IPS-18a (cell line): ENCODE measurements at regions not wholly inside any gene's neighbourhood (a gene's known extent, or its start where the extent isn't known, plus 50 kb on each side); places are given as distances from the start of the nearest gene placed in this dataset.

ENCODE experiments used
- H3K27ac ChIP-seq: one replicate; pipeline ENCODE4 v1.5.1; 2013; ENCODE audit warnings: low read length
- H3K27me3 ChIP-seq: one replicate; pipeline ENCODE4 v1.6.1; 2013; ENCODE audit warnings: mild to moderate bottlenecking, low read length; ENCODE audit not compliant: control insufficient read depth, insufficient read depth
- H3K36me3 ChIP-seq: one replicate; pipeline ENCODE4 v1.6.1; 2013; ENCODE audit warnings: low read depth, low read length; ENCODE audit not compliant: control insufficient read depth
- H3K4me1 ChIP-seq: one replicate; pipeline ENCODE4 v1.6.1; 2013; ENCODE audit warnings: low read depth, low read length; ENCODE audit not compliant: control insufficient read depth
- H3K4me3 ChIP-seq: one replicate; pipeline ENCODE4 v1.5.1; 2013; ENCODE audit warnings: low read length
- H3K9ac ChIP-seq: one replicate; pipeline ENCODE4 v1.6.1; 2013; ENCODE audit warnings: mild to moderate bottlenecking, low read length, moderate library complexity
- H3K9me3 ChIP-seq: one replicate; pipeline ENCODE4 v1.6.1; 2013; ENCODE audit warnings: low read depth, low read length; ENCODE audit not compliant: control insufficient read depth

GRCh38 chr9:115374724-115375268 lies 256.8 kb upstream of the TNC start:
- Histone ChIP-seq H3K4me1 (no peaks in the 10 kb centered on the region), H3K36me3 (no peaks in the 10 kb centered on the region), H3K27ac (no peak overlapping the region), H3K9ac (no peak overlapping the region), H3K27me3 (no peaks in the 10 kb centered on the region), H3K4me3 (no peak overlapping the region), H3K9me3 (no peaks in the 10 kb centered on the region)

DNA sequence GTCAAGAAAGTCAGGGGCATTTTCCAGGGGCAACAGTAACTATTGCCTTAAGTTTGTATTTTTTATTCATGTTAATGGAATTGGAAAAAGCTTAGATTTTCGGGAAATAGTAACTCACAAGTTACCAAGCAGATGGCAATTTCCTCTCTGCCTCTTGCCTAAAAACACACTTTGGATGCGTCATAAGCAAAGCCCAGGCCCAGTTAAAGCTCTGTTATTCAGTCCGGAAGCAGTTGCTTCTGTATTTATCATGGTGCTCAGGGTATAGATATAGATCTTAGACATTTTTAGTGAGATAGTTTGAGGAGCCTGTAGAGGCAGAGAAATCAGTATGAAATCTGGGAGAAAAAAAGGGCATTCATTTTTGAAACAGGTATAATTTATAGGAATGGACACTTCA lies 260.3 kb upstream of the TNC start:
- Histone ChIP-seq H3K9me3 (peaks cover 1% of the 10 kb centered on the region), H3K27me3 (no peaks in the 10 kb centered on the region), H3K27ac (no peak overlapping the region), H3K4me1 (no peaks in the 10 kb centered on the region), H3K9ac (no peak overlapping the region), H3K36me3 (no peaks in the 10 kb centered on the region), H3K4me3 (no peak overlapping the region)

DNA sequence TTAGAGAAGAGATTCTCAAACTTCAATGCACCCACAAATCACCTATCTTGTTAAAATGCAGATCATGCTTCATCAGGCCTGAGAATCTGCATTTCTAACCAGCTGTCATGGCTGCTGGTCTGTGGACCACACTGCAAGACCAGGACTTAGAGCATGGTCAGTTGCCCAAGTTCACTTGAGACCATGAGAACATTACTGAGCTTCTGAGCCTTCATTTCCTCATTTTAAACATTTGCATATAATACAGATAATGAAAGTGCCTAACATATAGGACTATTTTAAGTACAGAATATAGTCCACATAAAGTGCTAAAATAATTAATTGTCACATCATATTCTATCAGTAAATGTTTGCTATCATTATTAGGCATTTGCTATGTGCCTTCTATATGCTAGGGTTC lies 260.8 kb upstream of the TNC start:
- no peaks in the 10 kb centered on the region for H3K4me1 ChIP-seq
- H3K9ac ChIP-seq: no peak overlapping the region
- H3K9me3 ChIP-seq: peaks cover 5% of the 10 kb centered on the region
- no peak overlapping the region for H3K4me3 ChIP-seq
- no peaks in the 10 kb centered on the region for H3K36me3 ChIP-seq
- no peaks in the 10 kb centered on the region for H3K27me3 ChIP-seq
- no peak overlapping the region for H3K27ac ChIP-seq

GRCh38 chr9:115379719-115380118 lies 261.8 kb upstream of the TNC start:
- Histone ChIP-seq H3K4me3 (no peak overlapping the region), H3K27me3 (no peaks in the 10 kb centered on the region), H3K36me3 (no peaks in the 10 kb centered on the region), H3K4me1 (no peaks in the 10 kb centered on the region), H3K9ac (no peak overlapping the region), H3K9me3 (peaks cover 5% of the 10 kb centered on the region), H3K27ac (no peak overlapping the region)

DNA sequence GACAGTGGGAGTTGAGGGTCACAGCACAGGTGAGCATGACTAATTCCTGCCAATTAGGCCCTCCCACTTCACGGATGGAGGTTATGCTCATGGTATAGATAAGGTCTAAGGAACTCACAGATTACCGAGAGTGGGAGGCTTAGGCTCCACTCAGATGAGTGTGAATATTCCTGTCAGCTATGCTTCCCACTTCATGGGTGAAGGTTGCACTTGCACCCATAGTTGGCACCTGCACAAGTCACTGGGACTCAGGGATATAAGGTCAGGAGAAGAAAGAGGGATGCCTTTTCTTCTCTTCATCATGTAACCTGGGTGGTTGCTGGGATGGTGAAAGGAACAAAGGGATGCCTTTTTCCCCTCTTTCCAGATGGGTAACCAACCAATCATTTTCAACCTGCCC lies 264.9 kb upstream of the TNC start:
- Histone ChIP-seq H3K27ac (no peak overlapping the region), H3K9me3 (peaks cover 5% of the 10 kb centered on the region), H3K36me3 (no peaks in the 10 kb centered on the region), H3K4me1 (no peaks in the 10 kb centered on the region), H3K9ac (no peak overlapping the region), H3K4me3 (no peak overlapping the region), H3K27me3 (no peaks in the 10 kb centered on the region)

DNA sequence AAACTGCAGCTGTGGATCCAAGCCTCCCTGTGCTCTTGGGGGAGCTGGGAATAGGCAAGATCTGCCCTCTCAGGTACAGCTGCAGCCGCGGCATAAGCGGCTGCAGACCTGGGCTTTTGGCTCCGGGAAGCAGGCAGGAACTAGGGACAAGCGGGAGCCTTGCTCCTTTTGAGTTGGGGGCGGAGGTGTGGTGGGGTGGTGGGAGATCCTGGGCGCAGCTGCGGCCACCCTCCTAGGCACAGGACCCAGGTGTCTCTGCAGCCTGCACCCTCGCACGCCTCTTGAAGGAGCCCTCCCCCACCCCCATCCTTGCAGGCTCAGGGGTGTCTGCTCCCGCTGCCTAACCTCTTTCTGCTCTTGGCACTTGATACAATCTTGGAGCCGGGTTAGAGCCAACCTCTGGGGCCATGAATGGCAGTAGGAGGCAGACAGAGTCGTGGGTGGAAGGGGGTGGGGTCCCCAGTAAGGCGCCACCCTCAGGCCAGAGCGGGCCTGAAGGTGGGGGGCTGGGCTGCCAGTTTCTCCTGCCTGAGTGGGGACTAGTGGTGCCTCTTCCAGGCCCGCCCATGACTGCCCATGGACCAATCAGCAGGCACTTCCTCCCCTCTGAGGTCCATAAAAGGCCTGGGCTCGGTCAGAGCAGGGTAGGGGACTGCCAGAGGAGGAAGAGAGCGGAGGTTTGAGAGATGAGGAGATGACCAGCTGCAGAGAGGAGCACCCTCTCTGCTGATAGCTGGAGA lies 267.6 kb upstream of the TNC start:
- H3K9me3 ChIP-seq: peaks cover 5% of the 10 kb centered on the region
- H3K4me1 ChIP-seq: no peaks in the 10 kb centered on the region
- H3K36me3 ChIP-seq: no peaks in the 10 kb centered on the region
- no peaks in the 10 kb centered on the region for H3K27me3 ChIP-seq
- H3K27ac ChIP-seq: no peak overlapping the region
- no peak overlapping the region for H3K9ac ChIP-seq
- H3K4me3 ChIP-seq: no peak overlapping the region

GRCh38 chr9:115386963-115387770 lies 269.2 kb upstream of the TNC start:
- no peaks in the 10 kb centered on the region for H3K27me3 ChIP-seq
- no peaks in the 10 kb centered on the region for H3K36me3 ChIP-seq
- H3K9me3 ChIP-seq: peaks cover 5% of the 10 kb centered on the region
- H3K4me3 ChIP-seq: no peak overlapping the region
- H3K27ac ChIP-seq: no peak overlapping the region
- H3K9ac ChIP-seq: no peak overlapping the region
- H3K4me1 ChIP-seq: no peaks in the 10 kb centered on the region

DNA sequence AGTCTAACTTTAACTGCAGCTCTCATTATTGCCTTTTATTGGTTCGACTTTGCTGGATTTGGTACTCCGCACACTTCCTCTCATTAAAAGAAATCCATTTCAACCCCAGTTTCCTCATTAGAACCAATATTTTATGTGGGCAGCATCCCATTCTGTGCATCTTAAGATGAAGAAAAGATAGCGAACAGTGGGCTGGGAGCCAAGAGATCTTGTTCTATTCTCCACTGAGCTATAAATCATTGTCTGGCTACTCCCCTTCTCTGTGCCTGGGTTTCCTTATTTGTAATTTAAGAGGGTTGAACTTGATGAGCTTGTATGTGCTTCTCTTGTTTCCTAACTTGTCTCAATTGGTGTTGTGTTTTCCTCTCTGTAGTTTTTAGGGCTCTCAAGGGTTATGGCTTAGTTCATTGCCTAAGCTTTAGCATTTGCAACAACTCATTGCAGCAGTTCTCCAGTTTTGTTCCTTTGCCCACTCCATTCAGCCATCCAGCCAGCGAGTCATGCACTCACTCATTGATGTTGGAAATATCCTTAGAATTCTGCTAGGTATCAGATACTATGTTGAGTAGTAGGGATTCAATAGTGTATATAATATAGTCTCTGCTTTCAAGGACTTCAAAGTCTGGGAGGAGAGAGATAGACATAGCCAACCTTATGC lies 273.3 kb upstream of the TNC start:
- Histone ChIP-seq H3K27ac (no peak overlapping the region), H3K36me3 (no peaks in the 10 kb centered on the region), H3K27me3 (no peaks in the 10 kb centered on the region), H3K4me1 (no peaks in the 10 kb centered on the region), H3K4me3 (no peak overlapping the region), H3K9ac (no peak overlapping the region), H3K9me3 (no peaks in the 10 kb centered on the region)

DNA sequence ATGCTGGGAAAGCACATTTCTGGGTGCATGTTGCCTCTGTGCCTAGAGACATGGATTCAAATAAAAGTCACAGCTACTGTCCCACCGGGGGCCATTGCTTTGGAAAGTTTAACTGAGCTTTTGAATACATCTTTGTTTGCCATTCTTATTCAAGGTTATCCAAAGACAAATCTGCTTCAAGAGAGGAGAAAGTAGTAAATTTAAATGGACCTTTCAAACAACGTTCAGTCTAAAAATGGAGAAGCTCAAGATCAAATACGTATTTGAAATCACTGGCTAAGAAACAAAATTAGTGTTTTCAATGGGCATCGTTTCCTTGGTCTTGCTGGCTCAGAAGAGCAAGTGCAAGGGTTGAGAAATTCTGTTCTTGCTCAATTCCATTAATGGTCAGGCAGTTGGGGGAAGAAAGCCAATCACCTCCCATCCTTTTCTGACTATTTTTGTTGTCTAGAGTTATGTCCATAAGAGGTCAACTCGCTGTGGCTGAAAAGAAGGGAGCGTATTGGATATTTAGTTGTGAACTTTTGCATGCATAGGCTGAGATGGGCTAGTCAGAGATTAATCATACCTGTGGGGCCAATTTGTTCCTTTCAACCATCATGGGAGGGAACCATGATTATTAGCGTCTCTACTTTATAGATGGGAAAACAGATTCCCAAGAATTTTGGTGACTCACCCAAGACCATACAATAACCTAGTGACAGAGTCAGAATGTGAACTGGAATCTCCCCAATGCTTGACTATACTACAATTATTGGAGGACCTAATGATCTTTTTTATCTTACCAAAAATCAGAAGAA lies 276.2 kb upstream of the TNC start:
- H3K27ac ChIP-seq: no peak overlapping the region
- H3K9ac ChIP-seq: no peak overlapping the region
- H3K4me3 ChIP-seq: no peak overlapping the region
- H3K9me3 ChIP-seq: no peaks in the 10 kb centered on the region
- H3K36me3 ChIP-seq: no peaks in the 10 kb centered on the region
- peaks cover 12% of the 10 kb centered on the region for H3K4me1 ChIP-seq
- H3K27me3 ChIP-seq: no peaks in the 10 kb centered on the region

- Histone ChIP-seq H3K4me1 (peaks cover 18% of the 10 kb centered on the region), H3K27ac (no peak overlapping the region), H3K9me3 (no peaks in the 10 kb centered on the region), H3K27me3 (no peaks in the 10 kb centered on the region), H3K4me3 (no peak overlapping the region), H3K9ac (no peak overlapping the region), H3K36me3 (no peaks in the 10 kb centered on the region)
Measured at GRCh38 chr9:115395511-115396021, 277.6 kb upstream of the TNC start.

- H3K27me3 ChIP-seq: no peaks in the 10 kb centered on the region
- H3K27ac ChIP-seq: no peak overlapping the region
- no peak overlapping the region for H3K9ac ChIP-seq
- peaks cover 18% of the 10 kb centered on the region for H3K4me1 ChIP-seq
- H3K4me3 ChIP-seq: no peak overlapping the region
- H3K9me3 ChIP-seq: no peaks in the 10 kb centered on the region
- H3K36me3 ChIP-seq: no peaks in the 10 kb centered on the region
Measured at GRCh38 chr9:115396071-115396529, 278.1 kb upstream of the TNC start.
